ENCODE measurements at regions not wholly inside any gene's neighbourhood (a gene's known extent, or its start where the extent isn't known, plus 50 kb on each side); places are given as distances from the start of the nearest gene placed in this dataset.

GRCh38 chr13:87080100-87080779, 590.9 kb upstream of the SLITRK5 start:
- Mint-ChIP-seq H3K4me1 (no peaks in the 10 kb centered on the region), H3K36me3 (no peaks in the 10 kb centered on the region), H3K27me3 (ENCODE audit: low read depth in 2 of 2) (no peaks in the 10 kb centered on the region), H3K9me3 (peaks cover 8 to 10% of the 10 kb centered on the region in 2 donors), H3K4me3 (no peak overlapping the region), H3K27ac (no peak overlapping the region)
- peaks cover 14% of the 10 kb centered on the region for H3K9me3 ChIP-seq (ENCODE audit: control insufficient read depth, insufficient read depth, low read length)
- H3K27me3 ChIP-seq (ENCODE audit: control insufficient read depth, insufficient read depth, low read length) = no peaks in the 10 kb centered on the region
- intact Hi-C loops (cut with micrococcal nuclease) = no loop called here
- H3K4me3 ChIP-seq (ENCODE audit: low read length) = no peak overlapping the region
- no peaks in the 10 kb centered on the region for H3K4me1 ChIP-seq (ENCODE audit: control insufficient read depth, insufficient read depth, low read length)
- ATAC-seq (no peak), DNase-seq (no peak)
- no peak overlapping the region for H3K27ac ChIP-seq (ENCODE audit: low read length)
- no peaks in the 10 kb centered on the region for H3K36me3 ChIP-seq (ENCODE audit: control insufficient read depth, insufficient read depth, low read length)
- 92% methylated on average over 26 of the region's 27 CpGs for WGBS (ENCODE audit: insufficient coverage)
- no peak for TF ChIP-seq CTCF (IDR thresholded peaks at IDR 0.05)

- no peaks in the 10 kb centered on the region for H3K4me1 ChIP-seq (ENCODE audit: control insufficient read depth, insufficient read depth, low read length)
- H3K27ac ChIP-seq (ENCODE audit: low read length) = no peak overlapping the region
- H3K9me3 ChIP-seq (ENCODE audit: control insufficient read depth, insufficient read depth, low read length) = peaks cover 10% of the 10 kb centered on the region
- no peaks in the 10 kb centered on the region for H3K36me3 ChIP-seq (ENCODE audit: control insufficient read depth, insufficient read depth, low read length)
- Mint-ChIP-seq H3K9me3 (peaks cover 10% of the 10 kb centered on the region in 2 donors), H3K4me3 (no peak overlapping the region), H3K27me3 (ENCODE audit: low read depth in 2 of 2) (no peaks in the 10 kb centered on the region), H3K36me3 (no peaks in the 10 kb centered on the region), H3K4me1 (no peaks in the 10 kb centered on the region), H3K27ac (no peak overlapping the region)
- WGBS (ENCODE audit: insufficient coverage) = 95% methylated on average over 4 of the region's 5 CpGs
- TF ChIP-seq CTCF (IDR thresholded peaks at IDR 0.05) = no peak
- DNase-seq (no peak), ATAC-seq (no peak)
- intact Hi-C loops (cut with micrococcal nuclease) = no loop called here
- H3K27me3 ChIP-seq (ENCODE audit: control insufficient read depth, insufficient read depth, low read length) = no peaks in the 10 kb centered on the region
- H3K4me3 ChIP-seq (ENCODE audit: low read length) = no peak overlapping the region
Measured at GRCh38 chr13:87084192-87084591, 587.0 kb upstream of the SLITRK5 start.

- Histone ChIP-seq H3K36me3 (ENCODE audit: control insufficient read depth, insufficient read depth, low read length) (no peaks in the 10 kb centered on the region), H3K27me3 (ENCODE audit: control insufficient read depth, insufficient read depth, low read length) (no peaks in the 10 kb centered on the region), H3K4me3 (ENCODE audit: low read length) (no peak overlapping the region), H3K27ac (ENCODE audit: low read length) (no peak overlapping the region), H3K4me1 (ENCODE audit: control insufficient read depth, insufficient read depth, low read length) (no peaks in the 10 kb centered on the region), H3K9me3 (ENCODE audit: control insufficient read depth, insufficient read depth, low read length) (no peaks in the 10 kb centered on the region)
- Mint-ChIP-seq H3K36me3 (no peaks in the 10 kb centered on the region), H3K9me3 (peaks cover 8% of the 10 kb centered on the region in 2 donors), H3K4me1 (no peaks in the 10 kb centered on the region), H3K27ac (no peak overlapping the region), H3K4me3 (no peak overlapping the region), H3K27me3 (ENCODE audit: low read depth in 2 of 2) (no peaks in the 10 kb centered on the region)
- WGBS (ENCODE audit: insufficient coverage) = 86% methylated on average over 1 of the region's 2 CpGs
- no peak for TF ChIP-seq CTCF (IDR thresholded peaks at IDR 0.05)
- intact Hi-C loops (cut with micrococcal nuclease) = no loop called here
- no peak for ATAC-seq
- no peak for DNase-seq
Measured at GRCh38 chr13:87087741-87088140, 583.4 kb upstream of the SLITRK5 start.

- no peaks in the 10 kb centered on the region for H3K27me3 Mint-ChIP-seq (ENCODE audit: low read depth in 2 of 2)
- H3K27ac ChIP-seq (ENCODE audit: low read length) = no peak overlapping the region
- H3K4me1 ChIP-seq (ENCODE audit: control insufficient read depth, insufficient read depth, low read length) = no peaks in the 10 kb centered on the region
- ATAC-seq (no peak), DNase-seq (no peak)
- H3K36me3 Mint-ChIP-seq = no peaks in the 10 kb centered on the region
- H3K9me3 Mint-ChIP-seq = peaks cover 4% of the 10 kb centered on the region in 2 donors
- WGBS (ENCODE audit: insufficient coverage) = 89% methylated on average over 3 of the region's 4 CpGs
- TF ChIP-seq CTCF (IDR thresholded peaks at IDR 0.05) = no peak
- H3K4me3 Mint-ChIP-seq = no peak overlapping the region
- no peaks in the 10 kb centered on the region for H3K4me1 Mint-ChIP-seq
- H3K4me3 ChIP-seq (ENCODE audit: low read length) = no peak overlapping the region
- intact Hi-C loops (cut with micrococcal nuclease) = no loop called here
- H3K36me3 ChIP-seq (ENCODE audit: control insufficient read depth, insufficient read depth, low read length) = no peaks in the 10 kb centered on the region
- no peaks in the 10 kb centered on the region for H3K27me3 ChIP-seq (ENCODE audit: control insufficient read depth, insufficient read depth, low read length)
- H3K9me3 ChIP-seq (ENCODE audit: control insufficient read depth, insufficient read depth, low read length) = no peaks in the 10 kb centered on the region
- H3K27ac Mint-ChIP-seq = no peak overlapping the region
Measured at GRCh38 chr13:87089391-87089790, 581.8 kb upstream of the SLITRK5 start.
